ENCODE measurements at regions not wholly inside any gene's neighbourhood (a gene's known extent, or its start where the extent isn't known, plus 50 kb on each side); places are given as distances from the start of the nearest gene placed in this dataset.

- Histone ChIP-seq H3K4me2 (ENCODE audit: low read length) (no peak overlapping the region), H2AFZ (ENCODE audit: low read depth, low read length, poor library complexity, severe bottlenecking) (no peak overlapping the region)
- CTCF ChIA-PET: interaction anchor here (1.4 kb wide), 1 partner anchor 10 kb away, joined by 5 read pairs; no protein-coding TSS in a partner anchor
Measured at GRCh38 chr6:56348578-56348977, 101.2 kb upstream of the COL21A1 start.

GRCh38 chr6:56347526-56347925 lies 100.1 kb upstream of the COL21A1 start:
- intact Hi-C loops (cut with micrococcal nuclease): no loop called here
- H3K9me2 ChIP-seq (ENCODE audit: insufficient read depth): no peaks in the 10 kb centered on the region
- ChIA-PET CTCF (no interaction called here), POLR2A (no interaction called here), RAD21 (ENCODE audit: low non-redundant PET in 1 of 2, low total read pairs in 2 of 2, uncharacterized antibody in 2 of 2, unreplicated experiment in 2 of 2) (no interaction called here)
- H3K9ac ChIP-seq (ENCODE audit: low read length): no peak overlapping the region
- BruUV-seq (replicated peaks): no TSS peak
- H4K20me1 ChIP-seq (ENCODE audit: insufficient read depth): no peaks in the 10 kb centered on the region
- H3K9me3 ChIP-seq (ENCODE audit: control insufficient read depth in 1 of 2, insufficient read depth in 1 of 2, low read depth in 1 of 2, low read length in 2 of 2): no peaks in the 10 kb centered on the region
- no peak overlapping the region for H3K27ac ChIP-seq (ENCODE audit: low read depth, low read length)
- H3K36me3 ChIP-seq (ENCODE audit: control insufficient read depth in 1 of 2, insufficient read depth in 2 of 2, low read length in 2 of 2): no peaks in the 10 kb centered on the region
- H3K27me3 ChIP-seq (ENCODE audit: insufficient read depth, low read length): no peaks in the 10 kb centered on the region
- no peaks in the 10 kb centered on the region for H3K4me1 ChIP-seq (ENCODE audit: control insufficient read depth in 1 of 2, insufficient read depth in 2 of 2, low read length in 2 of 2)
- ATAC-seq (no peak), DNase-seq (ENCODE audit: low read depth, low spot score) (no peak)
- H3K4me2 ChIP-seq (ENCODE audit: low read length): no peak overlapping the region
- H3K4me3 ChIP-seq (replicated peaks in 1 of 2; ENCODE audit: low read depth in 1 of 2, low read length in 2 of 2): no peak overlapping the region
- H2AFZ ChIP-seq (ENCODE audit: low read depth, low read length, poor library complexity, severe bottlenecking): no peak overlapping the region
- TF ChIP-seq ELF1 (IDR thresholded peaks at IDR 0.05; ENCODE audit: borderline replicate concordance, low read depth) (no peak), CEBPB (IDR thresholded peaks at IDR 0.05; ENCODE audit: low read depth) (no peak), REST (IDR thresholded peaks at IDR 0.05; ENCODE audit: low read depth) (no peak)
- H3K79me2 ChIP-seq (ENCODE audit: insufficient read depth, low read length): no peaks in the 10 kb centered on the region

More at GRCh38 chr6:56348578-56348977, 101.2 kb upstream of the COL21A1 start:
- no peak for TF ChIP-seq ATF3 (IDR thresholded peaks at IDR 0.05)
- Histone ChIP-seq H4K20me1 (ENCODE audit: insufficient read depth) (no peaks in the 10 kb centered on the region), H3K27ac (ENCODE audit: low read depth, low read length) (no peak overlapping the region), H3K4me3 (replicated peaks in 1 of 2; ENCODE audit: low read depth in 1 of 2, low read length in 2 of 2) (no peak overlapping the region), H3K9ac (ENCODE audit: low read length) (no peak overlapping the region), H3K27me3 (ENCODE audit: insufficient read depth, low read length) (no peaks in the 10 kb centered on the region), H3K9me3 (ENCODE audit: control insufficient read depth in 1 of 2, insufficient read depth in 1 of 2, low read depth in 1 of 2, low read length in 2 of 2) (no peaks in the 10 kb centered on the region; a peak in 1 of 4 replicates), H3K79me2 (ENCODE audit: insufficient read depth, low read length) (no peaks in the 10 kb centered on the region), H3K9me2 (ENCODE audit: insufficient read depth) (no peaks in the 10 kb centered on the region), H3K36me3 (ENCODE audit: control insufficient read depth in 1 of 2, insufficient read depth in 2 of 2, low read length in 2 of 2) (no peaks in the 10 kb centered on the region), H3K4me1 (ENCODE audit: control insufficient read depth in 1 of 2, insufficient read depth in 2 of 2, low read length in 2 of 2) (no peaks in the 10 kb centered on the region)
- RAD21 ChIA-PET (ENCODE audit: low non-redundant PET in 1 of 2, low total read pairs in 2 of 2, uncharacterized antibody in 2 of 2, unreplicated experiment in 2 of 2): no interaction called here
- intact Hi-C loops (cut with micrococcal nuclease): no loop called here
- no TSS peak for BruUV-seq (replicated peaks)
- ATAC-seq (no peak), DNase-seq (ENCODE audit: low read depth, low spot score) (no peak)
- POLR2A ChIA-PET: no interaction called here

Measured in HCT116 (cell line).